ENCODE measurements at regions not wholly inside any gene's neighbourhood (a gene's known extent, or its start where the extent isn't known, plus 50 kb on each side); places are given as distances from the start of the nearest gene placed in this dataset.

GRCh38 chr1:55617288-55617982 lies 402.3 kb upstream of the USP24 start:
- CTCF ChIA-PET (ENCODE audit: partially characterized antibody) = no interaction called here
- Histone ChIP-seq H2AFZ (ENCODE audit: low read length) (no peak overlapping the region), H4K8ac (ENCODE audit: extremely low read depth, insufficient read depth, low read length) (no peak overlapping the region), H3K9me3 (ENCODE audit: insufficient read depth in 2 of 2, low read depth in 1 of 2, low read length in 1 of 2) (no peaks in the 10 kb centered on the region), H3K56ac (replicated peaks; ENCODE audit: insufficient read length, low read depth, low read length) (no peak overlapping the region), H2BK12ac (ENCODE audit: low read depth, low read length) (no peak overlapping the region), H2BK20ac (ENCODE audit: low read length) (no peak overlapping the region), H3K4me2 (ENCODE audit: insufficient read depth in 1 of 2, low read depth in 2 of 2, low read length in 2 of 2) (no peak overlapping the region), H3K36me3 (ENCODE audit: control insufficient read depth in 2 of 4, insufficient read depth in 4 of 4, low read length in 3 of 4) (no peaks in the 10 kb centered on the region), H2BK5ac (ENCODE audit: low read depth, low read length) (no peak overlapping the region), H2AK5ac (ENCODE audit: low read depth, low read length) (no peak overlapping the region), H3K23me2 (ENCODE audit: low read depth, low read length) (no peaks in the 10 kb centered on the region), H3K14ac (ENCODE audit: insufficient read length) (no peak overlapping the region), H4K5ac (ENCODE audit: insufficient read length, low read depth, low read length) (no peak overlapping the region), H3K4me3 (ENCODE audit: extremely low read depth in 1 of 4, insufficient read depth in 2 of 4, low read depth in 3 of 4, low read length in 4 of 4) (no peak overlapping the region), H4K91ac (replicated peaks; ENCODE audit: insufficient read length, low read length) (no peak overlapping the region), H4K20me1 (replicated peaks in 1 of 2; ENCODE audit: control insufficient read depth in 1 of 2, insufficient read depth in 2 of 2, low read length in 2 of 2) (no peaks in the 10 kb centered on the region), H3K18ac (ENCODE audit: extremely low read depth, low read length) (no peak overlapping the region), H3K27ac (ENCODE audit: low read depth, low read length) (no peak overlapping the region), H3K9ac (replicated peaks in 1 of 4; ENCODE audit: extremely low read depth in 1 of 4, low read depth in 3 of 4, low read length in 3 of 4) (no peak overlapping the region), H3K27me3 (replicated peaks in 1 of 4; ENCODE audit: control insufficient read depth in 3 of 4, extremely low read depth in 1 of 4, insufficient read depth in 3 of 4, low read length in 3 of 4) (no peaks in the 10 kb centered on the region), H3K23ac (ENCODE audit: insufficient read length) (no peak overlapping the region), H3K79me1 (ENCODE audit: low read depth, low read length) (no peaks in the 10 kb centered on the region), H3K4ac (replicated peaks; ENCODE audit: insufficient read length, low read depth, low read length) (no peak overlapping the region), H3K4me1 (replicated peaks in 1 of 4; ENCODE audit: control insufficient read depth in 3 of 4, insufficient read depth in 4 of 4, low read length in 3 of 4) (no peaks in the 10 kb centered on the region), H3K79me2 (ENCODE audit: control insufficient read depth in 1 of 2, insufficient read depth in 2 of 2, low read length in 2 of 2) (no peaks in the 10 kb centered on the region), H2BK15ac (ENCODE audit: low read length) (no peak overlapping the region), H2BK120ac (replicated peaks; ENCODE audit: low read depth, low read length) (no peak overlapping the region)
- FAIRE-seq (no peak), DNase-seq (ENCODE audit: low read depth in 1 of 2, low spot score in 2 of 2) (no peak)
- WGBS, 2 experiments (ENCODE audit: extremely low coverage in 1 of 2, insufficient coverage in 1 of 2, insufficient read length in 1 of 2, insufficient replicate concordance in 2 of 2, low coverage in 1 of 2, low lambda C conversion rate in 2 of 2, missing lambda C conversion rate in 1 of 2) = 88% methylated on average over 2 of the region's 2 CpGs; no CpG with 5 or more reads in 1 of the 2 experiments
- POLR2A ChIA-PET (ENCODE audit: partially characterized antibody) = no interaction called here
- TF ChIP-seq EP300 (IDR thresholded peaks at IDR 0.05; ENCODE audit: borderline replicate concordance in 1 of 2, low read depth in 2 of 2, low read length in 2 of 2) = no peak
- no peak for TF ChIP-seq SUZ12 (IDR thresholded peaks at IDR 0.05; ENCODE audit: low read length)
- no peak for TF ChIP-seq ATF2 (IDR thresholded peaks at IDR 0.05; ENCODE audit: low read length)
- TF ChIP-seq TEAD4 (IDR thresholded peaks at IDR 0.05; ENCODE audit: low read depth, low read length) = no peak
- no peak for TF ChIP-seq SIN3A (conservative IDR thresholded peaks at IDR 0.05 in 1 of 2, IDR thresholded peaks at IDR 0.05 in 1 of 2; ENCODE audit: low read depth in 1 of 2, low read length in 2 of 2)
